ENCODE measurements at regions not wholly inside any gene's neighbourhood (a gene's known extent, or its start where the extent isn't known, plus 50 kb on each side); places are given as distances from the start of the nearest gene placed in this dataset.

- 56 to 100% (median 88%) methylated on average over 1 of the region's 1 CpG; no CpG with 5 or more reads in 1 of the 10 experiments for WGBS, 10 experiments
Observed at GRCh38 chr3:189494632-189495031, 136.6 kb upstream of the TP63 start.

GRCh38 chr3:189496375-189497138 lies 134.6 kb upstream of the TP63 start:
- in situ Hi-C loops (cut with MboI; ENCODE audit: low pct_unique_long_range_greater_than_20kb in 2 of 9, low sequenced_read_pairs in 9 of 9, unreplicated experiment in 9 of 9) = no loop called here
- no peak for ATAC-seq (replicated peaks in 6 of 8)
- WGBS, 10 experiments = 44 to 92% (median 70%) methylated on average over 2 to 5 of the region's 6 CpGs
- Histone ChIP-seq H3K4me3 (no peak overlapping the region), H3K27ac (no peak overlapping the region), H3K4me1 (replicated peaks in 1 of 2) (no peaks in the 10 kb centered on the region)

More at GRCh38 chr3:189494632-189495031, 136.6 kb upstream of the TP63 start:
- no peak overlapping the region for H3K4me3 ChIP-seq
- H3K27ac ChIP-seq = no peak overlapping the region
- ATAC-seq (replicated peaks in 6 of 8) = no peak
- no peaks in the 10 kb centered on the region for H3K4me1 ChIP-seq (replicated peaks in 1 of 2)
- in situ Hi-C loops (cut with MboI; ENCODE audit: low pct_unique_long_range_greater_than_20kb in 2 of 9, low sequenced_read_pairs in 9 of 9, unreplicated experiment in 9 of 9) = no loop called here

GRCh38 chr3:189498995-189499704 lies 132.0 kb upstream of the TP63 start:
- ATAC-seq (replicated peaks in 6 of 8) = no peak
- H3K4me1 ChIP-seq (replicated peaks in 1 of 2) = no peaks in the 10 kb centered on the region
- in situ Hi-C loops (cut with MboI; ENCODE audit: low pct_unique_long_range_greater_than_20kb in 2 of 9, low sequenced_read_pairs in 9 of 9, unreplicated experiment in 9 of 9) = no loop called here
- no peak overlapping the region for H3K4me3 ChIP-seq
- no peak overlapping the region for H3K27ac ChIP-seq
- WGBS, 10 experiments = 19 to 92% (median 75%) methylated on average over 3 to 4 of the region's 4 CpGs

GRCh38 chr3:189500299-189500698 lies 130.9 kb upstream of the TP63 start:
- H3K4me3 ChIP-seq = no peak overlapping the region
- ATAC-seq (replicated peaks in 6 of 8) = no peak
- H3K27ac ChIP-seq = no peak overlapping the region
- WGBS, 10 experiments = 56 to 100% (median 94%) methylated on average over 1 to 4 of the region's 4 CpGs
- in situ Hi-C loops (cut with MboI; ENCODE audit: low pct_unique_long_range_greater_than_20kb in 2 of 9, low sequenced_read_pairs in 9 of 9, unreplicated experiment in 9 of 9) = no loop called here
- H3K4me1 ChIP-seq (replicated peaks in 1 of 2) = no peaks in the 10 kb centered on the region

- no peak for ATAC-seq (replicated peaks in 6 of 8)
- WGBS, 10 experiments = 50 to 100% (median 70%) methylated on average over 1 to 3 of the region's 3 CpGs; no CpG with 5 or more reads in 1 of the 10 experiments
- Histone ChIP-seq H3K4me3 (no peak overlapping the region), H3K27ac (no peak overlapping the region), H3K4me1 (replicated peaks in 1 of 2) (no peaks in the 10 kb centered on the region)
- in situ Hi-C loops (cut with MboI; ENCODE audit: low pct_unique_long_range_greater_than_20kb in 2 of 9, low sequenced_read_pairs in 9 of 9, unreplicated experiment in 9 of 9) = no loop called here
Observed at GRCh38 chr3:189500798-189501495, 130.2 kb upstream of the TP63 start.

GRCh38 chr3:189502256-189502655 lies 128.9 kb upstream of the TP63 start:
- H3K4me3 ChIP-seq = no peak overlapping the region
- 70 to 100% (median 92%) methylated on average over 1 to 4 of the region's 4 CpGs; no CpG with 5 or more reads in 2 of the 10 experiments for WGBS, 10 experiments
- ATAC-seq (replicated peaks in 6 of 8) = no peak
- in situ Hi-C loops (cut with MboI; ENCODE audit: low pct_unique_long_range_greater_than_20kb in 2 of 9, low sequenced_read_pairs in 9 of 9, unreplicated experiment in 9 of 9) = no loop called here
- no peaks in the 10 kb centered on the region for H3K4me1 ChIP-seq (replicated peaks in 1 of 2)
- no peak overlapping the region for H3K27ac ChIP-seq

- Histone ChIP-seq H3K4me1 (replicated peaks in 1 of 2) (no peaks in the 10 kb centered on the region), H3K4me3 (no peak overlapping the region), H3K27ac (no peak overlapping the region)
- in situ Hi-C loops (cut with MboI; ENCODE audit: low pct_unique_long_range_greater_than_20kb in 2 of 9, low sequenced_read_pairs in 9 of 9, unreplicated experiment in 9 of 9) = no loop called here
- WGBS, 10 experiments = 38 to 100% (median 55%) methylated on average over 1 to 2 of the region's 2 CpGs; no CpG with 5 or more reads in 1 of the 10 experiments
- no peak for ATAC-seq (replicated peaks in 6 of 8)
Observed at GRCh38 chr3:189502676-189503257, 128.4 kb upstream of the TP63 start.

- in situ Hi-C loops (cut with MboI; ENCODE audit: low pct_unique_long_range_greater_than_20kb in 2 of 9, low sequenced_read_pairs in 9 of 9, unreplicated experiment in 9 of 9) = no loop called here
- Histone ChIP-seq H3K27ac (no peak overlapping the region), H3K4me1 (replicated peaks in 1 of 2) (peaks cover 13 to 18% of the 10 kb centered on the region in 2 donors), H3K4me3 (no peak overlapping the region)
- no peak for ATAC-seq (replicated peaks in 6 of 8)
Observed at GRCh38 chr3:189507856-189508255, 123.3 kb upstream of the TP63 start.

GRCh38 chr3:189508784-189509501 lies 122.2 kb upstream of the TP63 start:
- H3K4me1 ChIP-seq (replicated peaks in 1 of 2) = peaks cover 13 to 18% of the 10 kb centered on the region in 2 donors
- in situ Hi-C loops (cut with MboI; ENCODE audit: low pct_unique_long_range_greater_than_20kb in 2 of 9, low sequenced_read_pairs in 9 of 9, unreplicated experiment in 9 of 9) = no loop called here
- peak; percentile 26 to 93 (median 56) for ATAC-seq (replicated peaks in 6 of 8)
- 57 to 86% (median 64%) methylated on average over 1 to 3 of the region's 3 CpGs; no CpG with 5 or more reads in 3 of the 10 experiments for WGBS, 10 experiments
- no peak overlapping the region for H3K27ac ChIP-seq
- no peak overlapping the region for H3K4me3 ChIP-seq

GRCh38 chr3:189512039-189512438 lies 119.2 kb upstream of the TP63 start:
- WGBS, 10 experiments = 60 to 100% (median 100%) methylated on average over 1 of the region's 1 CpG; no CpG with 5 or more reads in 3 of the 10 experiments
- ATAC-seq (replicated peaks in 6 of 8) = no peak
- H3K27ac ChIP-seq = no peak overlapping the region
- no peak overlapping the region for H3K4me3 ChIP-seq
- H3K4me1 ChIP-seq (replicated peaks in 1 of 2) = peaks cover 13 to 18% of the 10 kb centered on the region in 2 donors
- in situ Hi-C loops (cut with MboI; ENCODE audit: low pct_unique_long_range_greater_than_20kb in 2 of 9, low sequenced_read_pairs in 9 of 9, unreplicated experiment in 9 of 9) = no loop called here

- in situ Hi-C loops (cut with MboI; ENCODE audit: low pct_unique_long_range_greater_than_20kb in 2 of 9, low sequenced_read_pairs in 9 of 9, unreplicated experiment in 9 of 9) = no loop called here
Observed at GRCh38 chr3:189512821-189513220, 118.4 kb upstream of the TP63 start.

GRCh38 chr3:189513281-189514117 lies 117.7 kb upstream of the TP63 start:
- WGBS, 10 experiments = 0 to 91% (median 80%) methylated on average over 1 to 9 of the region's 9 CpGs
- H3K4me3 ChIP-seq = no peak overlapping the region
- ATAC-seq (replicated peaks in 6 of 8) = no peak
- in situ Hi-C loops (cut with MboI; ENCODE audit: low pct_unique_long_range_greater_than_20kb in 2 of 9, low sequenced_read_pairs in 9 of 9, unreplicated experiment in 9 of 9) = no loop called here
- H3K27ac ChIP-seq = no peak overlapping the region
- H3K4me1 ChIP-seq (replicated peaks in 1 of 2) = peaks cover 12 to 15% of the 10 kb centered on the region in 2 donors

More at GRCh38 chr3:189512821-189513220, 118.4 kb upstream of the TP63 start:
- ATAC-seq (replicated peaks in 6 of 8) = no peak
- H3K4me1 ChIP-seq (replicated peaks in 1 of 2) = peaks cover 13 to 18% of the 10 kb centered on the region in 2 donors
- no peak overlapping the region for H3K4me3 ChIP-seq
- H3K27ac ChIP-seq = no peak overlapping the region
